ENCODE measurements at regions not wholly inside any gene's neighbourhood (a gene's known extent, or its start where the extent isn't known, plus 50 kb on each side); places are given as distances from the start of the nearest gene placed in this dataset.
"Not testable (repeated sequence)": the region's sequence is repeated elsewhere in the genome, so short reads cannot be mapped to it uniquely, and the experiment has no call there.

DNA sequence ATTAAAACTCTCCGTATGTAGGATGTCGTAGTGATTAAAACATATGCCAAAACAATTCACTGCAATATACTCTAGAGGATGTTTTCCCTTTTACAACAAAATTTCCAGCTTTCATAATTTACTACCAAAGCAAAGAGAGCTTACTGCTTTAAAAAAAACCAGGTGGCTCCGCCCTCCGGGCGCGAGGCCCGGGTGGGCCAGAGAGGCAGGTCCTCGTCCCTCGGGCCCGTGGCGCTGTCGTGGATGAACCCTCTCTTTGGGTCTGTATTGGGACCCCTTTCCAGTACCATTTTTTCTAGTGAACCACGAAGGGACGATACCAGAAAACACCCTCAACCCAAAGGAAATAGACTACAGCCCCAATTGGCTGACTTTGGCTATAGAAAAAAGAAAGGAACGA lies 698.5 kb downstream of the C6orf118 start:
- TF ChIP-seq, protein P1, sequence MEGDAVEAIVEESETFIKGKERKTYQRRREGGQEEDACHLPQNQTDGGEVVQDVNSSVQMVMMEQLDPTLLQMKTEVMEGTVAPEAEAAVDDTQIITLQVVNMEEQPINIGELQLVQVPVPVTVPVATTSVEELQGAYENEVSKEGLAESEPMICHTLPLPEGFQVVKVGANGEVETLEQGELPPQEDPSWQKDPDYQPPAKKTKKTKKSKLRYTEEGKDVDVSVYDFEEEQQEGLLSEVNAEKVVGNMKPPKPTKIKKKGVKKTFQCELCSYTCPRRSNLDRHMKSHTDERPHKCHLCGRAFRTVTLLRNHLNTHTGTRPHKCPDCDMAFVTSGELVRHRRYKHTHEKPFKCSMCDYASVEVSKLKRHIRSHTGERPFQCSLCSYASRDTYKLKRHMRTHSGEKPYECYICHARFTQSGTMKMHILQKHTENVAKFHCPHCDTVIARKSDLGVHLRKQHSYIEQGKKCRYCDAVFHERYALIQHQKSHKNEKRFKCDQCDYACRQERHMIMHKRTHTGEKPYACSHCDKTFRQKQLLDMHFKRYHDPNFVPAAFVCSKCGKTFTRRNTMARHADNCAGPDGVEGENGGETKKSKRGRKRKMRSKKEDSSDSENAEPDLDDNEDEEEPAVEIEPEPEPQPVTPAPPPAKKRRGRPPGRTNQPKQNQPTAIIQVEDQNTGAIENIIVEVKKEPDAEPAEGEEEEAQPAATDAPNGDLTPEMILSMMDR (IDR thresholded peaks at IDR 0.05; ENCODE audit: poor library complexity, severe bottlenecking) = not testable (repeated sequence)
- not testable (repeated sequence) for TF ChIP-seq POLR2AphosphoS5 (IDR thresholded peaks at IDR 0.05); EZH2 (IDR thresholded peaks at IDR 0.05; ENCODE audit: borderline replicate concordance, insufficient read depth, low read length, poor library complexity, severe bottlenecking)

All from neural cell (in vitro differentiated cells).